GM23338 (cell line): ENCODE measurements at regions not wholly inside any gene's neighbourhood (a gene's known extent, or its start where the extent isn't known, plus 50 kb on each side); places are given as distances from the start of the nearest gene placed in this dataset.

Experiments used
- ATAC-seq: fragments of 200-7000 bp; cut with Tn5 transposase; 3 replicates; pipeline ENCODE4 v1.9.1; 2020
- DNase-seq: peaks from one replicate; pipeline ENCODE4 v3.0.0-alpha.2; 2015; ENCODE audit warnings: low spot score
- H2AFZ ChIP-seq: fragments of 200-600 bp; sonication (generic); 2 replicates; pipeline ENCODE4 v1.8.0; 2016; ENCODE audit warnings: antibody characterized with exemption, mild to moderate bottlenecking, moderate library complexity
- H3F3A ChIP-seq: fragments of 200-600 bp; sonication (generic); replicated peaks from 2 replicates; pipeline ENCODE4 v1.8.0; 2017; ENCODE audit warnings: antibody characterized with exemption, mixed run types, low read depth
- H3K27ac ChIP-seq: fragments of 200-600 bp; sonication (generic); 2 replicates; pipeline ENCODE4 v1.6.1; 2016; ENCODE audit warnings: low read depth
- H3K27me3 ChIP-seq: fragments of 200-600 bp; sonication (generic); 2 replicates; pipeline ENCODE4 v1.8.0; 2016; ENCODE audit warnings: mild to moderate bottlenecking, mixed run types, moderate library complexity; ENCODE audit not compliant: insufficient read depth
- H3K36me3 ChIP-seq: fragments of 200-600 bp; sonication (generic); 2 replicates; pipeline ENCODE4 v1.8.0; 2016; ENCODE audit warnings: mild to moderate bottlenecking; ENCODE audit not compliant: insufficient read depth
- H3K4me1 ChIP-seq: fragments of 200-600 bp; sonication (generic); 2 replicates; pipeline ENCODE4 v1.8.0; 2016; ENCODE audit warnings: mild to moderate bottlenecking, moderate library complexity; ENCODE audit not compliant: insufficient read depth
- H3K4me2 ChIP-seq: fragments of 200-600 bp; sonication (generic); 2 replicates; pipeline ENCODE4 v1.7.1; 2017; ENCODE audit warnings: mixed run types
- H3K4me3 ChIP-seq: fragments of 200-600 bp; sonication (generic); 2 replicates; pipeline ENCODE4 v1.6.1; 2016; ENCODE audit warnings: mixed run types
- H3K79me2 ChIP-seq: fragments of 200-600 bp; sonication (generic); replicated peaks from 2 replicates; pipeline ENCODE4 v1.8.0; 2017; ENCODE audit warnings: mild to moderate bottlenecking; ENCODE audit not compliant: insufficient read depth
- H3K9me2 ChIP-seq: fragments of 200-600 bp; sonication (generic); 2 replicates; pipeline ENCODE4 v1.8.0; 2017; ENCODE audit not compliant: insufficient read depth
- H4K20me1 ChIP-seq: fragments of 200-600 bp; sonication (generic); replicated peaks from 2 replicates; pipeline ENCODE4 v1.8.0; 2017; ENCODE audit warnings: mild to moderate bottlenecking; ENCODE audit not compliant: insufficient read depth
- H3K27ac Mint-ChIP-seq: 2 replicates; pipeline ENCODE4 v1.8.0; 2020; ENCODE audit warnings: inconsistent platforms, mild to moderate bottlenecking, moderate library complexity, mixed read lengths
- H3K27me3 Mint-ChIP-seq: 3 replicates; pipeline ENCODE4 v1.8.0; 2022; ENCODE audit warnings: low read depth, mild to moderate bottlenecking, moderate library complexity, mixed read lengths, inconsistent platforms; ENCODE audit not compliant: insufficient read depth, poor library complexity
- H3K36me3 Mint-ChIP-seq: 3 replicates; pipeline ENCODE4 v1.8.0; 2021; ENCODE audit warnings: low read depth, mild to moderate bottlenecking, inconsistent platforms, moderate library complexity, mixed read lengths
- H3K4me1 Mint-ChIP-seq: 3 replicates; pipeline ENCODE4 v1.8.0; 2020; ENCODE audit warnings: mild to moderate bottlenecking, inconsistent platforms, mixed read lengths
- H3K4me3 Mint-ChIP-seq: 3 replicates; pipeline ENCODE4 v1.8.0; 2021; ENCODE audit warnings: moderate library complexity, mild to moderate bottlenecking, inconsistent platforms, mixed read lengths
- H3K9me3 Mint-ChIP-seq: 3 replicates; pipeline ENCODE4 v1.8.0; 2020; ENCODE audit warnings: moderate library complexity, mild to moderate bottlenecking, inconsistent platforms, mixed read lengths
- CREB1 ChIP-seq: fragments of 250-450 bp; sonication (Bioruptor Pico); IDR thresholded peaks from 2 replicates; pipeline ENCODE4 v1.5.0; 2020; ENCODE audit warnings: low read depth, mild to moderate bottlenecking, moderate library complexity
- EZH2phosphoT487 ChIP-seq: fragments of 200-600 bp; sonication (generic); IDR thresholded peaks from one replicate; pipeline ENCODE4 v1.8.1; 2018; ENCODE audit warnings: antibody characterized with exemption; ENCODE audit not compliant: unreplicated experiment
- JUNB ChIP-seq: IDR thresholded peaks from one replicate; pipeline ENCODE4 v1.6.1; 2016; ENCODE audit warnings: antibody characterized with exemption; ENCODE audit not compliant: unreplicated experiment
- NANOG ChIP-seq: IDR thresholded peaks from 2 replicates; pipeline ENCODE4 v1.6.1; 2016; ENCODE audit warnings: antibody characterized with exemption, borderline replicate concordance
- ZNF114 ChIP-seq: fragments of 250-450 bp; sonication (Bioruptor Pico); IDR thresholded peaks from 2 replicates; pipeline ENCODE4 v1.5.0; 2020; ENCODE audit warnings: mild to moderate bottlenecking, moderate library complexity
- ZNF331 ChIP-seq: fragments of 250-450 bp; sonication (Bioruptor Pico); IDR thresholded peaks from 2 replicates; pipeline ENCODE4 v1.5.0; 2020; ENCODE audit warnings: low read depth, mild to moderate bottlenecking, moderate library complexity
- TF ChIP-seq, protein P1 (sequence below): IDR thresholded peaks from one replicate; pipeline ENCODE4 v1.6.1; 2018; ENCODE audit warnings: antibody characterized with exemption; ENCODE audit not compliant: unreplicated experiment
- TF ChIP-seq, protein P2 (sequence below), 2 experiments: fragments of 200-600 bp in 1 of 2; sonication (generic) in 1 of 2; conservative IDR thresholded peaks; 2 replicates each; pipeline versions ENCODE4 v1.5.1 to v1.6.1; 2016 to 2017; ENCODE audit warnings: antibody characterized with exemption in 2 of 2, low read depth in 2 of 2, mild to moderate bottlenecking in 2 of 2, moderate library complexity in 1 of 2

DNA sequence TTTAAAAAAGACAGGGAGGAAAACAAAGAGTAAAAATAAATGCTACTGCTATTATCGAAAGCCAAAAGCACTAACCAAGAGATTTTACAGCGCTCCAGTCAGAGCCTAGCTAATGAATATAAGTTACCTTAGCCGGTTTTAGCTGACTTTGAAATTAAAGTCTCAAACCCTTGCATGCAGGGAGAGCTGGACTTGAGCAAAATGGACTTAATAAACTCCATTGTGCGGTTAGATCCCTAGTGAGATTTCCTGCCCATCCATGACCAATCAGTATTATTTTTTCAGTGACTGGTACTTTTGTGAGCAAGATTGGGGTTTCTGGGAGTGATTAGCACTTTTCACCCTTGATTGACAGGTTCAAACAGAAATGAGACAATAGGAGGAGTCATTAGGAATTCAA lies 333.4 kb upstream of the ADGRL2 start (continued):
- TF ChIP-seq, protein P1, sequence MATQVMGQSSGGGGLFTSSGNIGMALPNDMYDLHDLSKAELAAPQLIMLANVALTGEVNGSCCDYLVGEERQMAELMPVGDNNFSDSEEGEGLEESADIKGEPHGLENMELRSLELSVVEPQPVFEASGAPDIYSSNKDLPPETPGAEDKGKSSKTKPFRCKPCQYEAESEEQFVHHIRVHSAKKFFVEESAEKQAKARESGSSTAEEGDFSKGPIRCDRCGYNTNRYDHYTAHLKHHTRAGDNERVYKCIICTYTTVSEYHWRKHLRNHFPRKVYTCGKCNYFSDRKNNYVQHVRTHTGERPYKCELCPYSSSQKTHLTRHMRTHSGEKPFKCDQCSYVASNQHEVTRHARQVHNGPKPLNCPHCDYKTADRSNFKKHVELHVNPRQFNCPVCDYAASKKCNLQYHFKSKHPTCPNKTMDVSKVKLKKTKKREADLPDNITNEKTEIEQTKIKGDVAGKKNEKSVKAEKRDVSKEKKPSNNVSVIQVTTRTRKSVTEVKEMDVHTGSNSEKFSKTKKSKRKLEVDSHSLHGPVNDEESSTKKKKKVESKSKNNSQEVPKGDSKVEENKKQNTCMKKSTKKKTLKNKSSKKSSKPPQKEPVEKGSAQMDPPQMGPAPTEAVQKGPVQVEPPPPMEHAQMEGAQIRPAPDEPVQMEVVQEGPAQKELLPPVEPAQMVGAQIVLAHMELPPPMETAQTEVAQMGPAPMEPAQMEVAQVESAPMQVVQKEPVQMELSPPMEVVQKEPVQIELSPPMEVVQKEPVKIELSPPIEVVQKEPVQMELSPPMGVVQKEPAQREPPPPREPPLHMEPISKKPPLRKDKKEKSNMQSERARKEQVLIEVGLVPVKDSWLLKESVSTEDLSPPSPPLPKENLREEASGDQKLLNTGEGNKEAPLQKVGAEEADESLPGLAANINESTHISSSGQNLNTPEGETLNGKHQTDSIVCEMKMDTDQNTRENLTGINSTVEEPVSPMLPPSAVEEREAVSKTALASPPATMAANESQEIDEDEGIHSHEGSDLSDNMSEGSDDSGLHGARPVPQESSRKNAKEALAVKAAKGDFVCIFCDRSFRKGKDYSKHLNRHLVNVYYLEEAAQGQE, result no peak
- no peak for TF ChIP-seq EZH2phosphoT487
- no peak for TF ChIP-seq ZNF114 (CRISPR knock-in tag)
- TF ChIP-seq JUNB, result no peak
- TF ChIP-seq CREB1, result no peak
- TF ChIP-seq, protein P2, sequence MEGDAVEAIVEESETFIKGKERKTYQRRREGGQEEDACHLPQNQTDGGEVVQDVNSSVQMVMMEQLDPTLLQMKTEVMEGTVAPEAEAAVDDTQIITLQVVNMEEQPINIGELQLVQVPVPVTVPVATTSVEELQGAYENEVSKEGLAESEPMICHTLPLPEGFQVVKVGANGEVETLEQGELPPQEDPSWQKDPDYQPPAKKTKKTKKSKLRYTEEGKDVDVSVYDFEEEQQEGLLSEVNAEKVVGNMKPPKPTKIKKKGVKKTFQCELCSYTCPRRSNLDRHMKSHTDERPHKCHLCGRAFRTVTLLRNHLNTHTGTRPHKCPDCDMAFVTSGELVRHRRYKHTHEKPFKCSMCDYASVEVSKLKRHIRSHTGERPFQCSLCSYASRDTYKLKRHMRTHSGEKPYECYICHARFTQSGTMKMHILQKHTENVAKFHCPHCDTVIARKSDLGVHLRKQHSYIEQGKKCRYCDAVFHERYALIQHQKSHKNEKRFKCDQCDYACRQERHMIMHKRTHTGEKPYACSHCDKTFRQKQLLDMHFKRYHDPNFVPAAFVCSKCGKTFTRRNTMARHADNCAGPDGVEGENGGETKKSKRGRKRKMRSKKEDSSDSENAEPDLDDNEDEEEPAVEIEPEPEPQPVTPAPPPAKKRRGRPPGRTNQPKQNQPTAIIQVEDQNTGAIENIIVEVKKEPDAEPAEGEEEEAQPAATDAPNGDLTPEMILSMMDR (conservative IDR thresholded peaks at IDR 0.05; ENCODE audit: low read depth in 2 of 2), result no peak
- no peak for TF ChIP-seq NANOG

DNA sequence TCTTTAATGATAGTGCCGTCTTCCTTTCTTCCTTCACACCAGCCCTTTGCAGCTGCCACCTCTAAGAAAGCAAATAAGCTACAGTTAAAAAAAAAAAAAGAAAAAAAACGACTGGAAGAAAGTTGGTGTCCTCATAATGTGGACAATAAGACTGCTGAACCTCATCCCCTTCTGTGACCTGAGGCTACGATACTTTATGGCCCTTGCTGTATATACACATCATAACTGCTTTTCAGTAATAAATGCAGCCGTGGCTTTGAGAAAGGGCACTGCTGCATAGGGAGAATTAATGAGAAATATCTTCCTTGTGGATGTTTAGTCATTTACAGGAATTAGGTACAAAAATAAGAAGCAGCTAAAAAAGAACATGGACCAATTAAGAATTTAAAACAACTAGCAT lies 333.8 kb upstream of the ADGRL2 start:
- ATAC-seq (no peak), DNase-seq (no peak)
- no peaks in the 10 kb centered on the region for H3K36me3 ChIP-seq
- peak overlapping the region; percentile 80; the same call in 1 of the 2 replicates for H2AFZ ChIP-seq
- no peak overlapping the region for H3K27ac ChIP-seq
- H3K79me2 ChIP-seq, result no peaks in the 10 kb centered on the region
- H3K27me3 ChIP-seq, result no peaks in the 10 kb centered on the region
- Mint-ChIP-seq H3K27me3 (peaks cover 1% of the 10 kb centered on the region), H3K4me1 (peaks cover 20% of the 10 kb centered on the region), H3K4me3 (no peak overlapping the region), H3K36me3 (no peaks in the 10 kb centered on the region), H3K27ac (peak overlapping the region; percentile 65; the same call in 1 of the 2 replicates), H3K9me3 (peaks cover 2% of the 10 kb centered on the region; the same call in 1 of the 3 replicates)
- no peak overlapping the region for H3K4me2 ChIP-seq
- H4K20me1 ChIP-seq, result no peaks in the 10 kb centered on the region
- peaks cover 17% of the 10 kb centered on the region for H3K4me1 ChIP-seq
- H3K4me3 ChIP-seq, result no peak overlapping the region
- TF ChIP-seq, protein P1, result no peak
- TF ChIP-seq ZNF331 (CRISPR knock-in tag) (no peak), CREB1 (no peak)
- no peaks in the 10 kb centered on the region for H3K9me2 ChIP-seq
- H3F3A ChIP-seq, result no peaks in the 10 kb centered on the region
